HG02610 (cell line): ENCODE measurements at regions not wholly inside any gene's neighbourhood (a gene's known extent, or its start where the extent isn't known, plus 50 kb on each side); places are given as distances from the start of the nearest gene placed in this dataset.

Experiments
- ATAC-seq: cut with Tn5 transposase; IDR thresholded peaks from one replicate; pipeline ENCODE4 v1.9.1; 2021; ENCODE audit warnings: mild to moderate bottlenecking, moderate library complexity; ENCODE audit not compliant: unreplicated experiment

- no peak for ATAC-seq
Observed at GRCh38 chr5:174326372-174326771, 280.9 kb downstream of the NSG2 start.

GRCh38 chr5:174327317-174327864 is 281.9 kb downstream of the NSG2 start:
- no peak for ATAC-seq

- no peak for ATAC-seq
Observed at GRCh38 chr5:174327896-174328295, 282.4 kb downstream of the NSG2 start.

- ATAC-seq, result no peak
Observed at GRCh38 chr5:174328631-174329299, 283.3 kb downstream of the NSG2 start.

- ATAC-seq, result no peak
Observed at GRCh38 chr5:174329738-174330137, 284.2 kb downstream of the NSG2 start.

- no peak for ATAC-seq
Observed at GRCh38 chr5:174335682-174336364, 290.3 kb downstream of the NSG2 start.

GRCh38 chr5:174336479-174336878 is 291.0 kb downstream of the NSG2 start:
- no peak for ATAC-seq

GRCh38 chr5:174337276-174338184 is 292.0 kb downstream of the NSG2 start:
- no peak for ATAC-seq

GRCh38 chr5:174338185-174339010 is 292.9 kb downstream of the NSG2 start:
- ATAC-seq, result no peak

GRCh38 chr5:174339130-174339529 is 293.6 kb downstream of the NSG2 start:
- no peak for ATAC-seq

GRCh38 chr5:174340226-174340625 is 294.7 kb downstream of the NSG2 start:
- ATAC-seq, result no peak

- ATAC-seq, result no peak
Observed at GRCh38 chr5:174342696-174343095, 297.2 kb downstream of the NSG2 start.

- ATAC-seq, result no peak
Observed at GRCh38 chr5:174343826-174344225, 298.3 kb downstream of the NSG2 start.

GRCh38 chr5:174344335-174344734 is 298.8 kb downstream of the NSG2 start:
- no peak for ATAC-seq

GRCh38 chr5:174347183-174347582 is 301.7 kb downstream of the NSG2 start:
- ATAC-seq, result no peak

GRCh38 chr5:174348311-174348981 is 302.9 kb downstream of the NSG2 start:
- no peak for ATAC-seq

- no peak for ATAC-seq
Observed at GRCh38 chr5:174352681-174353080, 307.2 kb downstream of the NSG2 start.

- no peak for ATAC-seq
Observed at GRCh38 chr5:174354571-174354970, 309.1 kb downstream of the NSG2 start.

- ATAC-seq, result no peak
Observed at GRCh38 chr5:174355208-174355612, 309.7 kb downstream of the NSG2 start.

- no peak for ATAC-seq
Observed at GRCh38 chr5:174355995-174356394, 310.5 kb downstream of the NSG2 start.
